Activated CD8-positive, alpha-beta T cell treated with anti-CD3 and anti-CD28 coated beads for 36 hours (primary cell): ENCODE measurements at regions not wholly inside any gene's neighbourhood (a gene's known extent, or its start where the extent isn't known, plus 50 kb on each side); places are given as distances from the start of the nearest gene placed in this dataset.

ENCODE experiments used
- ATAC-seq: fragments of 200-7000 bp; cut with Tn5 transposase; one replicate; pipeline ENCODE4 v1.10.0; 2021; ENCODE audit warnings: mild to moderate bottlenecking, moderate library complexity
- CTCF ChIA-PET: fragments of 350-600 bp; sonication (Branson Sonifier 250); formaldehyde crosslinking; loops from one replicate; lab custom pipeline; 2021; ENCODE audit warnings: antibody characterized with exemption; lab: Charles Lee
- POLR2A ChIA-PET: fragments of 350-600 bp; sonication (Branson Sonifier 250); formaldehyde crosslinking; loops from one replicate; lab custom pipeline; 2021; ENCODE audit warnings: antibody characterized with exemption; lab: Charles Lee
- DNase-seq: peaks from one replicate; pipeline ENCODE4 v3.0.0-alpha.2; 2020
- H3K27ac Mint-ChIP-seq: one replicate; pipeline ENCODE4 v1.8.0; 2021; ENCODE audit warnings: mild to moderate bottlenecking, mixed read lengths
- H3K27me3 Mint-ChIP-seq: one replicate; pipeline ENCODE4 v1.8.0; 2021; ENCODE audit warnings: mixed read lengths
- H3K36me3 Mint-ChIP-seq: one replicate; pipeline ENCODE4 v1.8.0; 2021; ENCODE audit warnings: low read depth, mixed read lengths
- H3K4me1 Mint-ChIP-seq: one replicate; pipeline ENCODE4 v1.8.0; 2021; ENCODE audit warnings: low read depth, mixed read lengths
- H3K4me3 Mint-ChIP-seq: one replicate; pipeline ENCODE4 v1.8.0; 2021; ENCODE audit warnings: mild to moderate bottlenecking, moderate library complexity, mixed read lengths
- H3K9me3 Mint-ChIP-seq: one replicate; pipeline ENCODE4 v1.8.0; 2021; ENCODE audit warnings: mixed read lengths
- CTCF ChIP-seq: fragments of 200-600 bp; IDR thresholded peaks from one replicate; pipeline ENCODE4 v1.8.0; 2022; ENCODE audit warnings: antibody characterized with exemption, mild to moderate bottlenecking
- intact Hi-C: fragments of 100-400 bp; cut with micrococcal nuclease; formaldehyde crosslinking; loops from one replicate; pipeline ENCODE4 v1.10.0; 2022

- ATAC-seq (no peak), DNase-seq (no peak)
- no peaks in the 10 kb centered on the region for H3K9me3 Mint-ChIP-seq
- H3K4me1 Mint-ChIP-seq = no peaks in the 10 kb centered on the region
- POLR2A ChIA-PET = no interaction called here
- intact Hi-C loops = no loop called here
- H3K27ac Mint-ChIP-seq = no peak overlapping the region
- H3K27me3 Mint-ChIP-seq = peaks cover 7% of the 10 kb centered on the region
- CTCF ChIA-PET = no interaction called here
- no peak overlapping the region for H3K4me3 Mint-ChIP-seq
- no peak for TF ChIP-seq CTCF
- H3K36me3 Mint-ChIP-seq = no peaks in the 10 kb centered on the region
Observed at GRCh38 chr10:94230134-94230785, 132.5 kb downstream of the NOC3L start.

- TF ChIP-seq CTCF = no peak
- Mint-ChIP-seq H3K4me3 (no peak overlapping the region), H3K27ac (no peak overlapping the region), H3K27me3 (peaks cover 10% of the 10 kb centered on the region), H3K36me3 (no peaks in the 10 kb centered on the region), H3K9me3 (no peaks in the 10 kb centered on the region), H3K4me1 (no peaks in the 10 kb centered on the region)
- CTCF ChIA-PET = no interaction called here
- ATAC-seq = no peak
- POLR2A ChIA-PET = no interaction called here
- intact Hi-C loops = no loop called here
- no peak for DNase-seq
Observed at GRCh38 chr10:94232711-94233383, 129.9 kb downstream of the NOC3L start.

GRCh38 chr10:94235461-94235860, 127.3 kb downstream of the NOC3L start:
- H3K9me3 Mint-ChIP-seq = no peaks in the 10 kb centered on the region
- no peak overlapping the region for H3K4me3 Mint-ChIP-seq
- no peaks in the 10 kb centered on the region for H3K36me3 Mint-ChIP-seq
- TF ChIP-seq CTCF = no peak
- ATAC-seq (no peak), DNase-seq (no peak)
- intact Hi-C loops = no loop called here
- ChIA-PET CTCF (interaction anchor here (1.8 kb wide), 1 partner anchor 318 kb away, joined by 3 read pairs; no protein-coding TSS in a partner anchor), POLR2A (no interaction called here)
- H3K4me1 Mint-ChIP-seq = no peaks in the 10 kb centered on the region
- H3K27me3 Mint-ChIP-seq = peaks cover 7% of the 10 kb centered on the region
- no peak overlapping the region for H3K27ac Mint-ChIP-seq

- ATAC-seq (no peak), DNase-seq (no peak)
- CTCF ChIA-PET = no interaction called here
- no peak overlapping the region for H3K4me3 Mint-ChIP-seq
- H3K9me3 Mint-ChIP-seq = no peaks in the 10 kb centered on the region
- intact Hi-C loops = no loop called here
- H3K4me1 Mint-ChIP-seq = no peaks in the 10 kb centered on the region
- no peaks in the 10 kb centered on the region for H3K36me3 Mint-ChIP-seq
- POLR2A ChIA-PET = no interaction called here
- no peak for TF ChIP-seq CTCF
- H3K27ac Mint-ChIP-seq = no peak overlapping the region
- H3K27me3 Mint-ChIP-seq = peaks cover 9% of the 10 kb centered on the region
Observed at GRCh38 chr10:94238006-94238617, 124.6 kb downstream of the NOC3L start.

- no peak for DNase-seq
- ChIA-PET CTCF (no interaction called here), POLR2A (no interaction called here)
- no peak overlapping the region for H3K27ac Mint-ChIP-seq
- H3K27me3 Mint-ChIP-seq = peaks cover 7% of the 10 kb centered on the region
- TF ChIP-seq CTCF = no peak
- ATAC-seq = no peak
- no peaks in the 10 kb centered on the region for H3K9me3 Mint-ChIP-seq
- H3K36me3 Mint-ChIP-seq = no peaks in the 10 kb centered on the region
- intact Hi-C loops = no loop called here
- no peak overlapping the region for H3K4me3 Mint-ChIP-seq
- no peaks in the 10 kb centered on the region for H3K4me1 Mint-ChIP-seq
Observed at GRCh38 chr10:94239696-94240095, 123.0 kb downstream of the NOC3L start.
